D721Med (cell line): ENCODE measurements at regions not wholly inside any gene's neighbourhood (a gene's known extent, or its start where the extent isn't known, plus 50 kb on each side); places are given as distances from the start of the nearest gene placed in this dataset.
"Not testable (repeated sequence)": the region's sequence is repeated elsewhere in the genome, so short reads cannot be mapped to it uniquely, and the experiment has no call there.

Experiments used
- DNase-seq: peaks from one replicate; pipeline ENCODE4 v3.0.0; 2011; ENCODE audit warnings: low spot score; ENCODE audit not compliant: insufficient read length
- FAIRE-seq: peaks from 2 replicates; lab custom pipeline; 2011; peaks lifted over from hg19 to GRCh38; lab: Jason Lieb, UNC
- TF ChIP-seq, protein P1 (sequence below): IDR thresholded peaks from 2 replicates; pipeline ENCODE4 v1.5.1; 2012; ENCODE audit warnings: mild to moderate bottlenecking, control low read depth; ENCODE audit not compliant: insufficient read depth; ENCODE audit errors: missing control alignments

GRCh38 chr2:390959-391358 is 103.1 kb upstream of the ALKAL2 start:
- DNase-seq, result no peak
- FAIRE-seq, result no peak

GRCh38 chr2:389985-390384 is 102.1 kb upstream of the ALKAL2 start:
- not testable (repeated sequence) for FAIRE-seq, DNase-seq

More at GRCh38 chr2:390959-391358, 103.1 kb upstream of the ALKAL2 start:
- TF ChIP-seq, protein P1, sequence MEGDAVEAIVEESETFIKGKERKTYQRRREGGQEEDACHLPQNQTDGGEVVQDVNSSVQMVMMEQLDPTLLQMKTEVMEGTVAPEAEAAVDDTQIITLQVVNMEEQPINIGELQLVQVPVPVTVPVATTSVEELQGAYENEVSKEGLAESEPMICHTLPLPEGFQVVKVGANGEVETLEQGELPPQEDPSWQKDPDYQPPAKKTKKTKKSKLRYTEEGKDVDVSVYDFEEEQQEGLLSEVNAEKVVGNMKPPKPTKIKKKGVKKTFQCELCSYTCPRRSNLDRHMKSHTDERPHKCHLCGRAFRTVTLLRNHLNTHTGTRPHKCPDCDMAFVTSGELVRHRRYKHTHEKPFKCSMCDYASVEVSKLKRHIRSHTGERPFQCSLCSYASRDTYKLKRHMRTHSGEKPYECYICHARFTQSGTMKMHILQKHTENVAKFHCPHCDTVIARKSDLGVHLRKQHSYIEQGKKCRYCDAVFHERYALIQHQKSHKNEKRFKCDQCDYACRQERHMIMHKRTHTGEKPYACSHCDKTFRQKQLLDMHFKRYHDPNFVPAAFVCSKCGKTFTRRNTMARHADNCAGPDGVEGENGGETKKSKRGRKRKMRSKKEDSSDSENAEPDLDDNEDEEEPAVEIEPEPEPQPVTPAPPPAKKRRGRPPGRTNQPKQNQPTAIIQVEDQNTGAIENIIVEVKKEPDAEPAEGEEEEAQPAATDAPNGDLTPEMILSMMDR, result no peak

GRCh38 chr2:388752-389151 is 100.9 kb upstream of the ALKAL2 start:
- FAIRE-seq, DNase-seq: not testable (repeated sequence)

- no peak for DNase-seq
- TF ChIP-seq, protein P1, result no peak
- FAIRE-seq, result no peak
These were observed 100.1 kb upstream of the ALKAL2 start for GRCh38 chr2:387980-388421.

- TF ChIP-seq, protein P1, result no peak
- DNase-seq (no peak), FAIRE-seq (no peak)
These were observed 98.7 kb upstream of the ALKAL2 start for GRCh38 chr2:386406-387103.

DNA sequence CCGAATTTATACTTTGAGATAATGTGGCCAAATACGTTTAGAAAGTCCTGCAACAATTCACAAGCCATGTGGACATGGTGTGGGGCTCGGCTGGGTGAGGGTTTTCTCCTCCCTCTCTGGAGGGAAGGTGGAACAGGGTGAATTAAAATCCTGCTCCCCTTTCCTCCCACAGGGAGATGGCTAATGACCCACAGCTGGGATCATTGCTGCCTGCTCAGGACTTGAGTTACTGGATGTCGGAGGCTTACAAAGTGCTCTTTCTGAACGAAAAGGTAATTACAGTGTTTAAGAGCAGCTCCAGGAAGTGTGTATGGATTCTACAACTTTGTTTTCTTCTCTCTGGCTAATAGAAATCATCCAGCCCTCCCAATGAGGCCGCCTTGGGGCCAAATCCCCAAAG is 97.9 kb upstream of the ALKAL2 start:
- DNase-seq (no peak), FAIRE-seq (no peak)
- TF ChIP-seq, protein P1, result no peak

- TF ChIP-seq, protein P1, result no peak
- DNase-seq, result no peak
- FAIRE-seq, result no peak
These were observed 97.2 kb upstream of the ALKAL2 start for GRCh38 chr2:385061-385460.

DNA sequence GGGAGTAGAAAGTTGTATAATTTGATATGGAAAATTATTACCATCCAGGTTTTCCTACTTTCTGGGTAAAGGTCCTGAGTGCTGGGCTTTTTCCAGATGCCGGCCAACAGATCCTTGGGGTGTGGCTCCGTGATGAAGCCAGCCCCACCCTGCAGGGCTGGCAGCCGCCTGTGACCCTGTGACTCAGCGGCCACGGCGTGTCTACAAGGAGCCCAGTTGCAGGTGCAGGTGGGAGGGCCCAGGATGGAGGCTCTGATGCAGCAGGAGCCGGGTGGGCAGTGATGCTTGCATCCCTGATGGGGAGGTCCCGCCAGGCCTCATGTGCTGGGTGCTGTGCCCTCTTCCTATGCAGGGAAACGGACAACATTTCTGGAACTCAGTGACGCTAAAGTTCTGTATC is 96.0 kb upstream of the ALKAL2 start:
- no peak for FAIRE-seq
- DNase-seq, result no peak
- TF ChIP-seq, protein P1, result no peak
